HepG2 (cell line): ENCODE measurements at regions not wholly inside any gene's neighbourhood (a gene's known extent, or its start where the extent isn't known, plus 50 kb on each side); places are given as distances from the start of the nearest gene placed in this dataset.

Source experiments
- ATAC-seq: fragments of 200-7000 bp; cut with Tn5 transposase; 3 replicates; pipeline ENCODE4 v1.9.1; 2020; ENCODE audit warnings: mild to moderate bottlenecking, moderate library complexity
- BruUV-seq: library from RNA; stranded (reverse); fragments of 400-500 nt; replicated peaks from 2 replicates; lab custom pipeline; 2021; lab: Mats Ljungman, UMichigan
- CTCF ChIA-PET: fragments of 300-600 bp; formaldehyde crosslinking; extraction: SDS; loops from one replicate; lab custom pipeline; 2021; ENCODE audit warnings: low total read pairs, inconsistent platforms, low intra/inter-chr PET ratio; lab: Yijun Ruan, JAX
- POLR2A ChIA-PET: fragments of 350-600 bp; sonication (Branson Sonifier 250); formaldehyde crosslinking; loops from one replicate; lab custom pipeline; 2020; ENCODE audit warnings: antibody characterized with exemption, inconsistent platforms; lab: Yijun Ruan, JAX
- DNase-seq: peaks from one replicate; pipeline ENCODE4 v3.0.0-alpha.2; 2015; ENCODE audit warnings: low spot score
- FAIRE-seq: peaks from 3 replicates; lab custom pipeline; 2011; peaks lifted over from hg19 to GRCh38; lab: Jason Lieb, UNC
- H2AFZ ChIP-seq: one replicate; pipeline ENCODE4 v1.6.1; 2011; ENCODE audit warnings: low read length, inconsistent platforms
- H3K27ac ChIP-seq: fragments of 300-600 bp; 3 replicates; pipeline ENCODE4 v1.8.0; 2011; ENCODE audit warnings: mixed run types, mild to moderate bottlenecking, mixed read lengths, low read length, inconsistent platforms; ENCODE audit not compliant: insufficient read depth; ENCODE audit errors: extremely low read length
- H3K27me3 ChIP-seq, 2 experiments: fragments of 200-600 bp in 1 of 2; 2 replicates in 1 of 2; 3 replicates in 1 of 2; pipeline versions ENCODE4 v1.6.0 to v1.8.0; 2011; ENCODE audit warnings: low read length in 2 of 2, mild to moderate bottlenecking in 2 of 2, moderate library complexity in 2 of 2, inconsistent platforms in 1 of 2; ENCODE audit not compliant: insufficient read depth in 2 of 2, control insufficient read depth in 1 of 2
- H3K36me3 ChIP-seq, 2 experiments: fragments of 200-600 bp in 1 of 2; replicated peaks in 1 of 2; 2 replicates in 1 of 2; 3 replicates in 1 of 2; pipeline versions ENCODE4 v1.5.1 to v1.8.0; 2011; ENCODE audit warnings: low read length in 2 of 2, inconsistent platforms in 1 of 2; ENCODE audit not compliant: insufficient read depth in 2 of 2, control insufficient read depth in 1 of 2
- H3K4me1 ChIP-seq: 2 replicates; pipeline ENCODE4 v1.5.1; 2012; ENCODE audit warnings: low read length, inconsistent platforms; ENCODE audit not compliant: insufficient read depth
- H3K4me2 ChIP-seq: 2 replicates; pipeline ENCODE4 v1.6.0; 2011; ENCODE audit warnings: low read depth, low read length, inconsistent platforms
- H3K4me3 ChIP-seq, 3 experiments: fragments of 200-600 bp in 1 of 3; sonication (generic), shearing (Covaris generic) in 1 of 3; replicated peaks in 1 of 3; 2 replicates each; pipeline ENCODE4 v1.5.1; 2011 to 2016; ENCODE audit warnings: low read length in 3 of 3, inconsistent platforms in 2 of 3, low read depth in 2 of 3, mild to moderate bottlenecking in 2 of 3, control low read depth in 1 of 3, mixed read lengths in 1 of 3; ENCODE audit not compliant: insufficient read depth in 1 of 3
- H3K79me2 ChIP-seq: one replicate; pipeline ENCODE4 v1.6.1; 2011; ENCODE audit warnings: low read length, inconsistent platforms; ENCODE audit not compliant: insufficient read depth
- H3K9ac ChIP-seq: 2 replicates; pipeline ENCODE4 v1.6.0; 2011; ENCODE audit warnings: mild to moderate bottlenecking, low read depth, low read length, inconsistent platforms; ENCODE audit not compliant: insufficient read depth
- H3K9me3 ChIP-seq: 2 replicates; pipeline ENCODE4 v1.5.1; 2012; ENCODE audit warnings: mild to moderate bottlenecking, low read length
- H4K20me1 ChIP-seq: 2 replicates; pipeline ENCODE4 v1.6.0; 2011; ENCODE audit warnings: inconsistent platforms, mild to moderate bottlenecking, low read length, moderate library complexity; ENCODE audit not compliant: insufficient read depth
- EEA1 ChIP-seq: sonication (generic); formaldehyde crosslinking; IDR thresholded peaks from 2 replicates; pipeline ENCODE4 v1.5.1; 2020; ENCODE audit warnings: mild to moderate bottlenecking, missing genetic modification reagents, borderline replicate concordance
- ELF4 ChIP-seq: sonication (generic); formaldehyde crosslinking; IDR thresholded peaks from 2 replicates; pipeline ENCODE4 v1.5.0; 2020; ENCODE audit warnings: missing genetic modification reagents, mild to moderate bottlenecking, moderate library complexity, borderline replicate concordance
- HDAC2 ChIP-seq: sonication (generic); formaldehyde crosslinking; IDR thresholded peaks from 2 replicates; pipeline ENCODE4 v1.4.0; 2020; ENCODE audit warnings: missing genetic modification reagents
- IRF2 ChIP-seq: IDR thresholded peaks from 2 replicates; pipeline ENCODE4 v1.6.1; 2018; ENCODE audit warnings: missing genetic modification reagents, missing compliant biosample characterization
- MAFF ChIP-seq: IDR thresholded peaks from 2 replicates; pipeline ENCODE4 v1.6.1; 2011; ENCODE audit warnings: low read depth, low read length, improper control_type of control experiment
- MAFK ChIP-seq, 2 experiments: IDR thresholded peaks in 1 of 2; conservative IDR thresholded peaks in 1 of 2; 2 replicates each; pipeline ENCODE4 v1.6.1; 2011; ENCODE audit warnings: improper control_type of control experiment in 2 of 2, low read length in 2 of 2
- NFYB ChIP-seq: sonication (generic); formaldehyde crosslinking; IDR thresholded peaks from 2 replicates; pipeline ENCODE4 v1.4.0; 2020; ENCODE audit warnings: missing genetic modification reagents
- PLRG1 ChIP-seq: fragments of 450-650 bp; conservative IDR thresholded peaks from 2 replicates; pipeline ENCODE4 v1.6.1; 2016
- SCMH1 ChIP-seq: sonication (generic); formaldehyde crosslinking; IDR thresholded peaks from 2 replicates; pipeline ENCODE4 v1.9.0; 2021; ENCODE audit warnings: missing genetic modification reagents, mild to moderate bottlenecking, borderline replicate concordance
- THAP11 ChIP-seq: IDR thresholded peaks from 2 replicates; pipeline ENCODE4 v1.6.1; 2016; ENCODE audit warnings: missing biosample characterization, missing genetic modification reagents
- THAP7 ChIP-seq: sonication (generic); formaldehyde crosslinking; IDR thresholded peaks from 2 replicates; pipeline ENCODE4 v1.8.1; 2023; ENCODE audit warnings: mild to moderate bottlenecking, missing genetic modification reagents
- ZNF10 ChIP-seq: sonication (generic); formaldehyde crosslinking; IDR thresholded peaks from 2 replicates; pipeline ENCODE4 v1.4.0; 2020; ENCODE audit warnings: mild to moderate bottlenecking, low read depth, missing genetic modification reagents, borderline replicate concordance
- ZNF17 ChIP-seq: sonication (generic); formaldehyde crosslinking; IDR thresholded peaks from 2 replicates; pipeline ENCODE4 v1.5.0; 2020; ENCODE audit warnings: mild to moderate bottlenecking, missing genetic modification reagents
- ZNF674 ChIP-seq: sonication (generic); formaldehyde crosslinking; IDR thresholded peaks from 2 replicates; pipeline ENCODE4 v1.5.0; 2020; ENCODE audit warnings: low read depth, mild to moderate bottlenecking, missing genetic modification reagents
- ZSCAN21 ChIP-seq: sonication (generic); formaldehyde crosslinking; IDR thresholded peaks from 2 replicates; pipeline ENCODE4 v1.8.0; 2022; ENCODE audit warnings: mild to moderate bottlenecking, missing genetic modification reagents, moderate library complexity, borderline replicate concordance
- WGBS: methylation state at CpG from one replicate; pipeline ENCODE4 v1.1.6; 2017; ENCODE audit warnings: low lambda C conversion rate; 5-methylcytosine and 5-hydroxymethylcytosine counted together
- in situ Hi-C: cut with HindIII; loops from 2 replicates; pipeline ENCODE4 v1.10.0; 2017; ENCODE audit warnings: low pct_unique_long_range_greater_than_20kb; ENCODE audit not compliant: extremely low pct_ligation_motif_present
- intact Hi-C: fragments of 100-400 bp; cut with micrococcal nuclease; formaldehyde crosslinking; loops from one replicate; pipeline ENCODE4 v1.10.0; 2022; ENCODE audit not compliant: unreplicated experiment

- Histone ChIP-seq H3K4me3 (no peak overlapping the region), H3K4me1 (no peaks in the 10 kb centered on the region), H4K20me1 (no peaks in the 10 kb centered on the region), H3K27ac (no peak overlapping the region), H3K9ac (no peak overlapping the region), H3K4me2 (no peak overlapping the region), H3K36me3 (no peaks in the 10 kb centered on the region), H2AFZ (no peak overlapping the region), H3K9me3 (no peaks in the 10 kb centered on the region), H3K79me2 (no peaks in the 10 kb centered on the region), H3K27me3 (no peaks in the 10 kb centered on the region)
- no peak for FAIRE-seq
- BruUV-seq, result no TSS peak
- no peak for ATAC-seq
- CTCF ChIA-PET, result no interaction called here
- intact Hi-C loops, result no loop called here
- POLR2A ChIA-PET, result no interaction called here
- in situ Hi-C loops, result no loop called here
- WGBS, result 38% methylated on average over 9 of the region's 11 CpGs
- TF ChIP-seq ZNF10 (CRISPR knock-in tag) (no peak), ZNF674 (CRISPR knock-in tag) (no peak), MAFF (peak; percentile 27; the same call in 1 of the 2 replicates), NFYB (no peak), ZNF17 (no peak), HDAC2 (no peak), ELF4 (no peak), MAFK (conservative IDR thresholded peaks at IDR 0.05 in 1 of 2, IDR thresholded peaks at IDR 0.05 in 1 of 2; ENCODE audit: low read length in 2 of 2) (0 out of 4 replicates have a peak, but pooled peaks have one; percentile 15 to 35)
- DNase-seq, result no peak
Observed at GRCh38 chr12:67457778-67458665, 188.9 kb downstream of the CAND1 start.

- POLR2A ChIA-PET, result no interaction called here
- in situ Hi-C loops, result no loop called here
- Histone ChIP-seq H3K4me3 (no peak overlapping the region), H3K27ac (no peak overlapping the region), H3K4me2 (no peak overlapping the region), H2AFZ (no peak overlapping the region), H3K9me3 (no peaks in the 10 kb centered on the region), H3K79me2 (no peaks in the 10 kb centered on the region), H3K9ac (no peak overlapping the region), H3K4me1 (no peaks in the 10 kb centered on the region), H4K20me1 (no peaks in the 10 kb centered on the region), H3K36me3 (no peaks in the 10 kb centered on the region), H3K27me3 (no peaks in the 10 kb centered on the region)
- DNase-seq, result no peak
- WGBS, result 0% methylated on average over 1 of the region's 1 CpG
- TF ChIP-seq ZSCAN21 (CRISPR knock-in tag) (no peak), EEA1 (no peak), THAP11 (CRISPR knock-in tag) (no peak), THAP7 (CRISPR knock-in tag) (no peak), PLRG1 (no peak), SCMH1 (CRISPR knock-in tag) (no peak), IRF2 (CRISPR knock-in tag) (no peak)
- no peak for FAIRE-seq
- ATAC-seq, result no peak
- no TSS peak for BruUV-seq
- intact Hi-C loops, result no loop called here
- CTCF ChIA-PET, result no interaction called here
Observed at GRCh38 chr12:67459173-67459572, 189.4 kb upstream of the DYRK2 start.
